Tibial nerve (tissue), 4 donors: ENCODE measurements at regions not wholly inside any gene's neighbourhood (a gene's known extent, or its start where the extent isn't known, plus 50 kb on each side); places are given as distances from the start of the nearest gene placed in this dataset.

Experiments
- EP300 ChIP-seq, 2 donors: sonication (generic); formaldehyde crosslinking; IDR thresholded peaks; one replicate each; pipeline ENCODE4 v1.6.1; 2017; ENCODE audit warnings: antibody characterized with exemption in 2 of 2, mild to moderate bottlenecking in 1 of 2
- POLR2A ChIP-seq, 2 donors: fragments of 450-650 bp; IDR thresholded peaks; one replicate each; pipeline ENCODE4 v1.6.1; 2017; ENCODE audit warnings: antibody characterized with exemption in 2 of 2, mild to moderate bottlenecking in 2 of 2, moderate library complexity in 2 of 2
- TF ChIP-seq, protein P1 (sequence below), 5 experiments: fragments of 200-600 bp in 3 of 5; fragments of 450-650 bp in 2 of 5; sonication (generic) in 3 of 5; IDR thresholded peaks; one replicate each; pipeline ENCODE4 v1.5.1; 2016 to 2019; ENCODE audit warnings: antibody characterized with exemption in 5 of 5, mild to moderate bottlenecking in 3 of 5, moderate library complexity in 2 of 5

DNA sequence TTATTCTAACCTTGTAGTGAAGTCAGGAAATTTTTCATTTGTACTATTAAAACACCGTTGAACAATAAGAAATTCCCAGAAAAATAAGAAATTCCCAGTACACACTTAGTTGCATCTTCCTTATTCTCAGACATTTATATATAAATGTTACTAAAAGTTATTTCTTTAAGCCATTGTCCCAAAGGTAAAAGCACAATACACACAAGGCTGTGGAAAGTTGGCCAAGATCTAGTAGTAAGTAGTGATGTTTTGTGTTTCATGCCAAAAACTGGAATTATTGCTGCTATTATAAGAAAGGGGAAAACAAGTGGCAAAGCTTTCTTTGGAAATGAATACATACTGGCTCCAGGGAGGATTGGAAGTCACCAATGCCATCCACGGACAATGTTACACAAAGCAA, 802.5 kb upstream of the DPPA4 start:
- TF ChIP-seq, protein P1, sequence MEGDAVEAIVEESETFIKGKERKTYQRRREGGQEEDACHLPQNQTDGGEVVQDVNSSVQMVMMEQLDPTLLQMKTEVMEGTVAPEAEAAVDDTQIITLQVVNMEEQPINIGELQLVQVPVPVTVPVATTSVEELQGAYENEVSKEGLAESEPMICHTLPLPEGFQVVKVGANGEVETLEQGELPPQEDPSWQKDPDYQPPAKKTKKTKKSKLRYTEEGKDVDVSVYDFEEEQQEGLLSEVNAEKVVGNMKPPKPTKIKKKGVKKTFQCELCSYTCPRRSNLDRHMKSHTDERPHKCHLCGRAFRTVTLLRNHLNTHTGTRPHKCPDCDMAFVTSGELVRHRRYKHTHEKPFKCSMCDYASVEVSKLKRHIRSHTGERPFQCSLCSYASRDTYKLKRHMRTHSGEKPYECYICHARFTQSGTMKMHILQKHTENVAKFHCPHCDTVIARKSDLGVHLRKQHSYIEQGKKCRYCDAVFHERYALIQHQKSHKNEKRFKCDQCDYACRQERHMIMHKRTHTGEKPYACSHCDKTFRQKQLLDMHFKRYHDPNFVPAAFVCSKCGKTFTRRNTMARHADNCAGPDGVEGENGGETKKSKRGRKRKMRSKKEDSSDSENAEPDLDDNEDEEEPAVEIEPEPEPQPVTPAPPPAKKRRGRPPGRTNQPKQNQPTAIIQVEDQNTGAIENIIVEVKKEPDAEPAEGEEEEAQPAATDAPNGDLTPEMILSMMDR (IDR thresholded peaks at IDR 0.05) = no peak
- TF ChIP-seq POLR2A (IDR thresholded peaks at IDR 0.05) (no peak), EP300 (IDR thresholded peaks at IDR 0.05) (no peak)
